ENCODE measurements at regions not wholly inside any gene's neighbourhood (a gene's known extent, or its start where the extent isn't known, plus 50 kb on each side); places are given as distances from the start of the nearest gene placed in this dataset.

- Histone ChIP-seq H3K27me3 (ENCODE audit: control insufficient read depth in 2 of 2, insufficient read depth in 2 of 2, low read length in 2 of 2) (no peaks in the 10 kb centered on the region), H2AFZ (ENCODE audit: low read depth, low read length) (no peak overlapping the region), H3K9ac (ENCODE audit: insufficient read depth in 1 of 2, low read depth in 2 of 2, low read length in 2 of 2) (no peak overlapping the region), H3K4me3 (no peak overlapping the region), H3K36me3 (ENCODE audit: control insufficient read depth, insufficient read depth, low read length) (no peaks in the 10 kb centered on the region), H3K79me2 (ENCODE audit: control insufficient read depth, insufficient read depth, low read length) (no peaks in the 10 kb centered on the region), H3K9me3 (replicated peaks; ENCODE audit: control insufficient read depth, insufficient read depth, low read depth, low read length) (no peaks in the 10 kb centered on the region), H3K4me2 (ENCODE audit: insufficient read depth, low read length) (no peak overlapping the region), H3K27ac (ENCODE audit: extremely low read depth, low read depth, low read length) (no peak overlapping the region), H4K20me1 (replicated peaks; ENCODE audit: control insufficient read depth, insufficient read depth, low read length) (no peaks in the 10 kb centered on the region), H3K9me1 (ENCODE audit: control insufficient read depth, insufficient read depth, low read length) (no peaks in the 10 kb centered on the region), H3K4me1 (replicated peaks in 1 of 2; ENCODE audit: control insufficient read depth in 2 of 2, insufficient read depth in 2 of 2, low read length in 2 of 2) (no peaks in the 10 kb centered on the region)
- ChIA-PET POLR2A (no interaction called here), CTCF (ENCODE audit: low intra/inter-chr PET ratio) (no interaction called here)
- TF ChIP-seq FOXJ3 (CRISPR knock-in tag; IDR thresholded peaks at IDR 0.05) (no peak), RHOXF2B (CRISPR knock-in tag; conservative IDR thresholded peaks at IDR 0.05) (no peak), CTCF (IDR thresholded peaks at IDR 0.05 in 2 of 3, conservative IDR thresholded peaks at IDR 0.05 in 1 of 3; ENCODE audit: insufficient read depth in 2 of 3, low read depth in 1 of 3, low read length in 3 of 3) (no peak), ETV6 (IDR thresholded peaks at IDR 0.05; ENCODE audit: borderline replicate concordance in 1 of 2, low read depth in 2 of 2, low read length in 1 of 2) (no peak), ETV6 (CRISPR knock-in tag; IDR thresholded peaks at IDR 0.05; ENCODE audit: borderline replicate concordance) (no peak), BCL6 (CRISPR knock-in tag; IDR thresholded peaks at IDR 0.05) (no peak), ZNF445 (CRISPR knock-in tag; IDR thresholded peaks at IDR 0.05; ENCODE audit: low read depth) (no peak), ZBTB1 (CRISPR knock-in tag; IDR thresholded peaks at IDR 0.05; ENCODE audit: borderline replicate concordance, low read depth) (no peak), TRIM28 (IDR thresholded peaks at IDR 0.05) (no peak), CBX1 (IDR thresholded peaks at IDR 0.05; ENCODE audit: low read depth) (no peak), MCM5 (IDR thresholded peaks at IDR 0.05; ENCODE audit: low read depth) (no peak), ATF2 (CRISPR knock-in tag; IDR thresholded peaks at IDR 0.05) (no peak), POU5F1 (IDR thresholded peaks at IDR 0.05; ENCODE audit: borderline replicate concordance, low read depth, low read length, partially characterized antibody) (no peak), NCOA4 (IDR thresholded peaks at IDR 0.05; ENCODE audit: partially characterized antibody) (no peak)
- intact Hi-C loops (cut with micrococcal nuclease) (no loop called here), in situ Hi-C loops (cut with MboI) (no loop called here)
- WGBS (ENCODE audit: insufficient coverage, low coverage, missing lambda C conversion rate), result 0% methylated on average over 4 of the region's 4 CpGs
- BruUV-seq (replicated peaks), result no TSS peak
- FAIRE-seq (no peak), ATAC-seq (no peak), DNase-seq (ENCODE audit: extremely low read depth in 1 of 4, low spot score in 3 of 4) (no peak)
Measured at GRCh38 chr13:89310943-89311672, 1639.9 kb downstream of the SLITRK5 start.

All from K562 (cell line).